ENCODE measurements at regions not wholly inside any gene's neighbourhood (a gene's known extent, or its start where the extent isn't known, plus 50 kb on each side); places are given as distances from the start of the nearest gene placed in this dataset.
A peak's percentile ranks its signal among the peaks of the same experiment; 100 is the strongest.

DNA sequence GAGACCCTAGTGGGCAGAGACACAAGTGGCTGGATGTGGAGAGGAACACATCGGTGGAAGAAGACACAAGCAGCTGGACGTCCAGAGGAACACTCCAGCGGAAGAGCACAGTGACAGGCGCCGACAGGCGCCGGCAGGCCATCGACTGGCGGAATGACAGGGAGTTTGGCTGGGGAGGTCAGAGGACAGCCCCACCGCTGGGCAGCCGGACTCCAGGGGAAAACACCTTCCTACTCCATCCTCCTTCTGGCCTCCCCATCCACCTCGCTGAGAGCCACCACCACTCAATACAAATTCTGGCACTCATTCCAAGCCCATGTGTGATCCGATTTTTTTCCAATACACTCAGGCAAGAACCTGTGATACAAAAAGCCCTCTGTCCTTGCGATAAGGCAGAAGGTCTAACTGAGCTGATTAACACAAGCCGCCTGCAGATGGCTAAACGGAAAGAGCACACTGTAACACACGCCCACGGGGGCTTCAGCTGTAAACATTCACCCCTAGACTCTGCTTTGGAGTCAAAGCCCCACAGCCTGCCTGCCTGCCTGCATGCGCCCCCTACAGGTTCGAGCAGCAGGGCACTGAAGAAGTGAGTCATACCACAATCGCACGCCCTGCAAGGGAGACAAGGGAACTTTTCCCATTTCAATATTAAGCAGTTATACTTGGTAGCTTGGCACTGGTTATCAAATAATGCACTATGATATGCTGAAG is 50.2 kb upstream of the LRP1B start:
- TF ChIP-seq JUND (IDR thresholded peaks at IDR 0.05; ENCODE audit: low read length): peak; percentile 92
- TF ChIP-seq, protein P1, sequence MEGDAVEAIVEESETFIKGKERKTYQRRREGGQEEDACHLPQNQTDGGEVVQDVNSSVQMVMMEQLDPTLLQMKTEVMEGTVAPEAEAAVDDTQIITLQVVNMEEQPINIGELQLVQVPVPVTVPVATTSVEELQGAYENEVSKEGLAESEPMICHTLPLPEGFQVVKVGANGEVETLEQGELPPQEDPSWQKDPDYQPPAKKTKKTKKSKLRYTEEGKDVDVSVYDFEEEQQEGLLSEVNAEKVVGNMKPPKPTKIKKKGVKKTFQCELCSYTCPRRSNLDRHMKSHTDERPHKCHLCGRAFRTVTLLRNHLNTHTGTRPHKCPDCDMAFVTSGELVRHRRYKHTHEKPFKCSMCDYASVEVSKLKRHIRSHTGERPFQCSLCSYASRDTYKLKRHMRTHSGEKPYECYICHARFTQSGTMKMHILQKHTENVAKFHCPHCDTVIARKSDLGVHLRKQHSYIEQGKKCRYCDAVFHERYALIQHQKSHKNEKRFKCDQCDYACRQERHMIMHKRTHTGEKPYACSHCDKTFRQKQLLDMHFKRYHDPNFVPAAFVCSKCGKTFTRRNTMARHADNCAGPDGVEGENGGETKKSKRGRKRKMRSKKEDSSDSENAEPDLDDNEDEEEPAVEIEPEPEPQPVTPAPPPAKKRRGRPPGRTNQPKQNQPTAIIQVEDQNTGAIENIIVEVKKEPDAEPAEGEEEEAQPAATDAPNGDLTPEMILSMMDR (IDR thresholded peaks at IDR 0.05; ENCODE audit: control extremely low read depth in 1 of 3, insufficient read depth in 1 of 3, low read depth in 1 of 3, low read length in 3 of 3): peak; percentile 80 to 96 (median 93)
- no peak for TF ChIP-seq JUN (IDR thresholded peaks at IDR 0.05; ENCODE audit: low read depth, low read length)
- no peak for TF ChIP-seq POLR2AphosphoS5 (IDR thresholded peaks at IDR 0.05; ENCODE audit: low read depth, low read length)
- peak; percentile 58 to 73; a peak in 3 of 4 replicates for TF ChIP-seq RAD21 (IDR thresholded peaks at IDR 0.05 in 1 of 2, conservative IDR thresholded peaks at IDR 0.05 in 1 of 2; ENCODE audit: low read depth in 2 of 2, low read length in 2 of 2)
- no peak for TF ChIP-seq POLR2A (IDR thresholded peaks at IDR 0.05; ENCODE audit: control extremely low read depth in 1 of 2, low read depth in 2 of 2, low read length in 2 of 2)
- no peak for TF ChIP-seq CEBPB (IDR thresholded peaks at IDR 0.05; ENCODE audit: low read depth, low read length)
- TF ChIP-seq, protein P2, sequence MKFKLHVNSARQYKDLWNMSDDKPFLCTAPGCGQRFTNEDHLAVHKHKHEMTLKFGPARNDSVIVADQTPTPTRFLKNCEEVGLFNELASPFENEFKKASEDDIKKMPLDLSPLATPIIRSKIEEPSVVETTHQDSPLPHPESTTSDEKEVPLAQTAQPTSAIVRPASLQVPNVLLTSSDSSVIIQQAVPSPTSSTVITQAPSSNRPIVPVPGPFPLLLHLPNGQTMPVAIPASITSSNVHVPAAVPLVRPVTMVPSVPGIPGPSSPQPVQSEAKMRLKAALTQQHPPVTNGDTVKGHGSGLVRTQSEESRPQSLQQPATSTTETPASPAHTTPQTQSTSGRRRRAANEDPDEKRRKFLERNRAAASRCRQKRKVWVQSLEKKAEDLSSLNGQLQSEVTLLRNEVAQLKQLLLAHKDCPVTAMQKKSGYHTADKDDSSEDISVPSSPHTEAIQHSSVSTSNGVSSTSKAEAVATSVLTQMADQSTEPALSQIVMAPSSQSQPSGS (IDR thresholded peaks at IDR 0.05; ENCODE audit: low read length): no peak
- no peak for TF ChIP-seq RNF2 (IDR thresholded peaks at IDR 0.05; ENCODE audit: borderline replicate concordance, low read depth, low read length, missing control alignments, poor library complexity, severe bottlenecking)
- TF ChIP-seq SP2 (IDR thresholded peaks at IDR 0.05; ENCODE audit: low read length): no peak
- no peak for TF ChIP-seq RFX5 (IDR thresholded peaks at IDR 0.05; ENCODE audit: borderline replicate concordance, low read depth, low read length)
- TF ChIP-seq EP300 (IDR thresholded peaks at IDR 0.05; ENCODE audit: borderline replicate concordance in 1 of 2, low read depth in 2 of 2, low read length in 2 of 2): no peak
- TF ChIP-seq USF2 (IDR thresholded peaks at IDR 0.05; ENCODE audit: low read length): no peak

All from H1 (cell line).